ENCODE measurements at regions not wholly inside any gene's neighbourhood (a gene's known extent, or its start where the extent isn't known, plus 50 kb on each side); places are given as distances from the start of the nearest gene placed in this dataset.

- TF ChIP-seq GATA2 (IDR thresholded peaks at IDR 0.05; ENCODE audit: low read depth, low read length) (no peak), GATA3 (IDR thresholded peaks at IDR 0.05; ENCODE audit: low read depth, low read length) (no peak)
Measured at GRCh38 chr20:12453711-12454110, 536.0 kb downstream of the BTBD3 start.

Measured in SH-SY5Y (cell line).